Esophagus muscularis mucosa (tissue), 4 donors: ENCODE measurements at regions not wholly inside any gene's neighbourhood (a gene's known extent, or its start where the extent isn't known, plus 50 kb on each side); places are given as distances from the start of the nearest gene placed in this dataset.
A peak's percentile ranks its signal among the peaks of the same experiment; 100 is the strongest.

Experiments used
- DNase-seq: peaks from one replicate; pipeline ENCODE4 v3.0.0-alpha.2; 2017; ENCODE audit errors: extremely low spot score
- H3K27ac ChIP-seq, 4 donors: fragments of 200-600 bp; sonication (generic); replicated peaks in 1 of 4; 1 replicate in 3 of 4; 2 replicates in 1 of 4; pipeline ENCODE4 v1.5.1; 2016 to 2019; ENCODE audit warnings: mild to moderate bottlenecking in 1 of 4
- H3K27me3 ChIP-seq, 4 donors: fragments of 200-600 bp; sonication (generic); one replicate each; pipeline versions ENCODE4 v1.5.1 to v1.6.0; 2016 to 2019
- H3K36me3 ChIP-seq, 4 donors: fragments of 200-600 bp; sonication (generic); one replicate each; pipeline ENCODE4 v1.5.1; 2016 to 2019
- H3K4me1 ChIP-seq, 4 donors: fragments of 200-600 bp; sonication (generic); one replicate each; pipeline ENCODE4 v1.5.1; 2016 to 2019
- H3K4me3 ChIP-seq, 4 donors: fragments of 200-600 bp; sonication (generic); 1 replicate in 2 of 4; 2 replicates in 2 of 4; pipeline ENCODE4 v1.5.1; 2016 to 2019; ENCODE audit warnings: mild to moderate bottlenecking in 4 of 4, moderate library complexity in 1 of 4
- H3K9me3 ChIP-seq, 4 donors: fragments of 200-600 bp; sonication (generic); 1 replicate in 3 of 4; 2 replicates in 1 of 4; pipeline ENCODE4 v1.5.1; 2016 to 2019
- CTCF ChIP-seq, 3 experiments: fragments of 200-600 bp in 2 of 3; fragments of 450-650 bp in 1 of 3; sonication (generic) in 2 of 3; IDR thresholded peaks; one replicate each; pipeline ENCODE4 v1.5.1; 2017 to 2019; ENCODE audit warnings: antibody characterized with exemption in 3 of 3, mild to moderate bottlenecking in 2 of 3, moderate library complexity in 1 of 3
- EP300 ChIP-seq: sonication (generic); formaldehyde crosslinking; IDR thresholded peaks from one replicate; pipeline ENCODE4 v1.6.1; 2017; ENCODE audit warnings: antibody characterized with exemption
- POLR2A ChIP-seq: fragments of 450-650 bp; IDR thresholded peaks from one replicate; pipeline ENCODE4 v1.6.1; 2017; ENCODE audit warnings: antibody characterized with exemption, moderate library complexity, mild to moderate bottlenecking, low read depth
- POLR2AphosphoS5 ChIP-seq, 2 donors: sonication (generic); formaldehyde crosslinking; IDR thresholded peaks; one replicate each; pipeline ENCODE4 v1.6.1; 2017; ENCODE audit warnings: antibody characterized with exemption in 2 of 2
- WGBS: methylation state at CpG from one replicate; pipeline ENCODE4 v1.1.5; 2018; 5-methylcytosine and 5-hydroxymethylcytosine counted together
- intact Hi-C: fragments of 100-400 bp; cut with DNase I; formaldehyde crosslinking; loops from one replicate; pipeline ENCODE4 v1.15.1; 2023

- Histone ChIP-seq H3K36me3 (no peaks in the 10 kb centered on the region), H3K27ac (no peak overlapping the region), H3K9me3 (peaks cover 0 to 6% (median 0%) of the 10 kb centered on the region in 4 donors), H3K4me1 (no peaks in the 10 kb centered on the region), H3K4me3 (no peak overlapping the region), H3K27me3 (peaks cover 0 to 14% (median 0%) of the 10 kb centered on the region in 4 donors)
- intact Hi-C loops = no loop called here
- WGBS = 71% methylated on average over 7 of the region's 7 CpGs
- DNase-seq = peak; percentile 17
- TF ChIP-seq EP300 (no peak), POLR2AphosphoS5 (IDR thresholded peaks at IDR 0.05) (no peak), CTCF (IDR thresholded peaks at IDR 0.05) (no peak), POLR2A (no peak)
Measured at GRCh38 chr22:48118654-48119053, 1356.2 kb downstream of the TBC1D22A start.

- Histone ChIP-seq H3K4me3 (no peak overlapping the region), H3K27ac (no peak overlapping the region), H3K36me3 (no peaks in the 10 kb centered on the region), H3K9me3 (no peaks in the 10 kb centered on the region), H3K4me1 (no peaks in the 10 kb centered on the region), H3K27me3 (peaks cover 0 to 14% (median 0%) of the 10 kb centered on the region in 4 donors)
- peak; percentile 24 for DNase-seq
- no peak for TF ChIP-seq EP300
- no peak for TF ChIP-seq POLR2AphosphoS5 (IDR thresholded peaks at IDR 0.05)
- TF ChIP-seq POLR2A = no peak
- no peak for TF ChIP-seq CTCF (IDR thresholded peaks at IDR 0.05)
- intact Hi-C loops = no loop called here
- 80% methylated on average over 4 of the region's 4 CpGs for WGBS
Measured at GRCh38 chr22:48116871-48117270, 1354.4 kb downstream of the TBC1D22A start.

GRCh38 chr22:48112687-48113521, 1350.5 kb downstream of the TBC1D22A start:
- intact Hi-C loops = no loop called here
- H3K4me1 ChIP-seq = no peaks in the 10 kb centered on the region
- H3K36me3 ChIP-seq = no peaks in the 10 kb centered on the region
- H3K27ac ChIP-seq = no peak overlapping the region
- H3K4me3 ChIP-seq = no peak overlapping the region
- WGBS = 68% methylated on average over 8 of the region's 8 CpGs
- peaks cover 0 to 11% (median 11%) of the 10 kb centered on the region in 4 donors for H3K9me3 ChIP-seq
- DNase-seq = peak; percentile 60
- H3K27me3 ChIP-seq = no peaks in the 10 kb centered on the region
- TF ChIP-seq POLR2A (no peak), EP300 (no peak), CTCF (IDR thresholded peaks at IDR 0.05) (no peak), POLR2AphosphoS5 (IDR thresholded peaks at IDR 0.05) (no peak)

- peak; percentile 83 for DNase-seq
- no peaks in the 10 kb centered on the region for H3K36me3 ChIP-seq
- peaks cover 0 to 11% (median 11%) of the 10 kb centered on the region in 4 donors for H3K9me3 ChIP-seq
- no peak overlapping the region for H3K27ac ChIP-seq
- TF ChIP-seq POLR2A = no peak
- TF ChIP-seq CTCF (IDR thresholded peaks at IDR 0.05) = no peak
- no peak for TF ChIP-seq POLR2AphosphoS5 (IDR thresholded peaks at IDR 0.05)
- TF ChIP-seq EP300 = no peak
- no peak overlapping the region for H3K4me3 ChIP-seq
- H3K27me3 ChIP-seq = peaks cover 0 to 39% (median 0%) of the 10 kb centered on the region in 4 donors
- intact Hi-C loops = no loop called here
- H3K4me1 ChIP-seq = peaks cover 0 to 6% (median 0%) of the 10 kb centered on the region in 4 donors
- WGBS = 90% methylated on average over 4 of the region's 6 CpGs
Measured at GRCh38 chr22:48106715-48107259, 1344.3 kb downstream of the TBC1D22A start.
